C4-2B (cell line): ENCODE measurements at regions not wholly inside any gene's neighbourhood (a gene's known extent, or its start where the extent isn't known, plus 50 kb on each side); places are given as distances from the start of the nearest gene placed in this dataset.

ENCODE experiments used
- ZFX ChIP-seq: fragments of 450-650 bp; IDR thresholded peaks from 2 replicates; pipeline ENCODE4 v1.6.1; 2017
- TF ChIP-seq, protein P1 (sequence below): fragments of 450-650 bp; conservative IDR thresholded peaks from 2 replicates; pipeline ENCODE4 v1.5.1; 2017; ENCODE audit warnings: mild to moderate bottlenecking

DNA sequence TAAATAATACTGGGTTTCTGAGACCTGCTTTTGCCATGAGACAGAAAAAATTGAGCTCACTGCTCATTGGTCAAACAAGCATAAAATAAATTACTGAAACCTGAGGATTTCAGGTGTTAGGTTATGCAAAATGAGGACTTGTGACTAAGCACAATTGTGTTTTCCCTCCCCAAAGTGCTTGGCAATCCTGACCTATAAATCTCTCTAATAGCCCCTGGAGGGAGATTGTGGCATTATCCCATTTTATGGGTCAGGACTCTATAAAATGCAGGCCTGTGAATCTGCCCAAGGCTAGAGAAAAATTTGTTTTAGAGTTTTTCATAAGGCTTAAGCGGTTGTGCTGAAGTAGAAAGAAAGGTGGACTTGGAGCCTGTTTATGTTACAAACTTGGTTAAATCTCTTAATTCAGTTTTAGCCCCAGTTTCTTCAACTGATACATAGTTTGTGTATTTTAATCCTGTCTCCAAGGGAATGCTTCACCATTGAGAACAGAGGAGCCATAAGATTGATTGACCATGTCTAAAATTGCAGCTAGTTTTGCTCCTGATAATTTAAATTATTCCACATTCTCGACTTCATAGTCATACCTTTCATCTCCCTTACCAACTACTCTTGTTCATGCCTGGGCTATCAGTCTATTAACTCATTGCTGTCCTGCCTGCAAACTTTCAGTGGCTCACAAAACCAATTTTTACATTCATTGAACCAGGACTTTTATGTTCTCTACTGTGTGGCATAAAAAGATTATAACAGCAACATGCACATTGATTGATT, 63.6 kb upstream of the LRRC4C start:
- TF ChIP-seq, protein P1, sequence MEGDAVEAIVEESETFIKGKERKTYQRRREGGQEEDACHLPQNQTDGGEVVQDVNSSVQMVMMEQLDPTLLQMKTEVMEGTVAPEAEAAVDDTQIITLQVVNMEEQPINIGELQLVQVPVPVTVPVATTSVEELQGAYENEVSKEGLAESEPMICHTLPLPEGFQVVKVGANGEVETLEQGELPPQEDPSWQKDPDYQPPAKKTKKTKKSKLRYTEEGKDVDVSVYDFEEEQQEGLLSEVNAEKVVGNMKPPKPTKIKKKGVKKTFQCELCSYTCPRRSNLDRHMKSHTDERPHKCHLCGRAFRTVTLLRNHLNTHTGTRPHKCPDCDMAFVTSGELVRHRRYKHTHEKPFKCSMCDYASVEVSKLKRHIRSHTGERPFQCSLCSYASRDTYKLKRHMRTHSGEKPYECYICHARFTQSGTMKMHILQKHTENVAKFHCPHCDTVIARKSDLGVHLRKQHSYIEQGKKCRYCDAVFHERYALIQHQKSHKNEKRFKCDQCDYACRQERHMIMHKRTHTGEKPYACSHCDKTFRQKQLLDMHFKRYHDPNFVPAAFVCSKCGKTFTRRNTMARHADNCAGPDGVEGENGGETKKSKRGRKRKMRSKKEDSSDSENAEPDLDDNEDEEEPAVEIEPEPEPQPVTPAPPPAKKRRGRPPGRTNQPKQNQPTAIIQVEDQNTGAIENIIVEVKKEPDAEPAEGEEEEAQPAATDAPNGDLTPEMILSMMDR = no peak
- no peak for TF ChIP-seq ZFX
